ENCODE measurements at regions not wholly inside any gene's neighbourhood (a gene's known extent, or its start where the extent isn't known, plus 50 kb on each side); places are given as distances from the start of the nearest gene placed in this dataset.
A peak's percentile ranks its signal among the peaks of the same experiment; 100 is the strongest.

DNA sequence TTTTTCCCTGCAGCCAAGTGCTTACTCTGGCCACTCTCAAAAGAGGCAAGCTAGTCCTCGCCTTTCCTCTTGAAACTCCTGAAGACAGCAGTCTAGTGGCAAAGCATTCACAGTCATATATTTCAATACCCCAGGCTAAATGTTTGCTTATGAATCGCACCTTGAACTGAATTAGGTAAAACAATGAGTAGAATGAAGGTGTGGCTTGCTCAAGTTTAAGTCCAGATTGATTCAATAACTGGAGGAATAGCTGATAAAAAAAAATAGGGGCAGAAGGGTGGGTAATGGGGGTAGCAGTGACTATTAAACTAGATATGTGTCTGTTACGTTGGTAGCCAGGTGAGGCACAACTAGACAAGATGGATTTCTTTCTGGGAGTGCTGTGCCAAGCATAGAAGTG lies 88.2 kb upstream of the EPB41L3 start:
- FAIRE-seq: no peak

DNA sequence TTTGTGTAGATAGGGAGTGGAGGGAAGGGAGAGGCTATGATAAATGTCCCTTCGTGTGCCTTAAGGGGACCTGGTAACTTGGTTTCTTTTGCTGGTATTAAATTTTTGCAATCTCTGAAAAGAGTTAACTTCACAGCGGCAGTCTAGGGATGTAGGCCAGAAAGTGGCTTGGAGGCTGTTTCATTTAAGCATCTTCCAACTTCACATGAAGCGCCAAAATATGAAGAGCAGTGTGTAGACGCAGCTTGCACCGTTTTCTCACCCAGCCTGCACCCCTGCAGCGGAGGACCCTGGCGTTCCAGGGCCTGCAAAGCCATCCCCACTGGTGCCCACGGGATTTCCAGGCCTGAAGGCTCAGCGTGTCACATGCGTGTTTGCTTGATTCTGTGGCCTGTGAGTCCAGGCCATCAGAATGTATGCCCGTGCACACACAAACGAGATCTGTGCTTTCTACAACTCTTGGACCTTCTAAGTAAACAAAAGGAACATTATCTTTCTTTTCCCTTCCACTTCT lies 87.2 kb upstream of the EPB41L3 start:
- no peak for FAIRE-seq

DNA sequence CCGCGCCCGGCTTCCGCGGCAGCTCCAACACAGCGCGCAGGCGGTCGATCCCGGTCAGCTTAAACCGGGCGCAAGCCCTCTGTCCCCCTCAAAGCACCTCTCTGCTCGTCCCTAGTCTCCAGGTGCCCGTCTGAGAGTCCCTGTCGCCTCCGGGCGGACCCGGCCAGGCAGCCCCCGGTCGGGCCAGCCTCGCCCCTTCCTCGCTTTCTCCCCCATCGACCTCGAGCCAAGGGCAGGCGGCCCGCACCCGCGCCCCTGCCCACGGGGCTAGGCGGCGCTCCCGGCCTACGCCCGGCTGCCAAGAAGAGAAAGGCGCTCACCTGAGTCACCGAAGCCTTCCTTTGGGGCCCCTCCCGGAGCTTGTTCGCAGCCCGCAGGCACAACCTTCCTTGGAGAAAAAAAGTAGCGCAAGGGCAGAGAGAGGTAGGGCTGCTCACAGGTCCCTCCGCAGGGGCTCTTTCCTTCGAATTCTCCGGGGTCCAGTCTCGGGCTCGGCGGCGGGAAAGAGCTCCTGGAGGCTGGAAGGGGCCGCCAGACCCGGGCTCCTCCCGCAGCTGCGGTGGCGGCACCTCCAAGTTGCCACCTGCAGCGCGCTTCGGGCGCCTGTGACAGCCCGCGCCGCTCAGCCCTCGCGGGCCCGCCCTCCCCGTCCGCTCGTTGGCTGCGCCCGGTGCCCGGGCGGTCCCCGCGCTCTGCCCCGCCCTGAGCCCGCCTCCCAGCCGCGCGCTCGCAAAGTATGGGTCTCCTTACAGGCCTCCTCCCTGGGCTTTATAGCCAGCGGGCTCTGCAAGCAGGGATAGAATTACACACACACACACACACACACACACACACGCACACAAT lies 86.5 kb upstream of the EPB41L3 start:
- no peak for FAIRE-seq

DNA sequence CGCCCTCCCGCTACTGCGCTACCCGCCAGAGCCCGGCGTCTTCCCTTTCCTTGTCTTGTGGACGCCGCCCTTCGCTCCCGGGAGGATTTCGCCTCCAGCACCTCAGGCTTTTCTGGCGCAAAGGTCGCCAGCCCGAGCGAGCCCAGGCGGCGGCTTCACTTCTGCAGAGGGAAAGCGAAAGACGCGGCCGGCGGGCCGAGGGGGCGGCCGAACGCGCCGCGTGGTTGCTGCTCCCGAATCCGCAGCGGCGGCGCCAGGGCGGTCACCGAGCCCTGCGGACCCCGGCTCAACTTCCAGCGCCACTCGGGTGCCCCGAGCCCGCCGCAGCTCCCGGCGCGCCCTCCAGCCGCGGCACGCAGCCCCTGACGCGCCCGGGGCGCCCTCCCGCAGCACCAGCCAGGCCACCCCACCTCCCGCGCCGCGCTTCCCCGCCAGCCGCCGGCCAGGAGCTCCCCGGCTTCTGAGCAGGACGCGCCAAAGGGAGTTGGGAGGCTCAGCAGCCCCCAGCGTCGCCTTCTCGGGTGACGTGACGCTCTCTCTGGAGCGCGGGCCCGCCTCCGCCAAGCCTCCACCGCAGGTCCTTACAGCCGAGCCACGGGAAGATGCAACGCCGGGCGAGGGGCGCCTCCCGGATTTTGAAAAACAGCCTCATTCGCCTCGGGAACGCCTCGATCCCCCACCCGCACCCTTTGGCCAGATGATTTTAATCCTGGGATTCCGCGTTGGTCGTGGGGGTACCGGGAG lies 84.9 kb upstream of the EPB41L3 start:
- no peak for FAIRE-seq

DNA sequence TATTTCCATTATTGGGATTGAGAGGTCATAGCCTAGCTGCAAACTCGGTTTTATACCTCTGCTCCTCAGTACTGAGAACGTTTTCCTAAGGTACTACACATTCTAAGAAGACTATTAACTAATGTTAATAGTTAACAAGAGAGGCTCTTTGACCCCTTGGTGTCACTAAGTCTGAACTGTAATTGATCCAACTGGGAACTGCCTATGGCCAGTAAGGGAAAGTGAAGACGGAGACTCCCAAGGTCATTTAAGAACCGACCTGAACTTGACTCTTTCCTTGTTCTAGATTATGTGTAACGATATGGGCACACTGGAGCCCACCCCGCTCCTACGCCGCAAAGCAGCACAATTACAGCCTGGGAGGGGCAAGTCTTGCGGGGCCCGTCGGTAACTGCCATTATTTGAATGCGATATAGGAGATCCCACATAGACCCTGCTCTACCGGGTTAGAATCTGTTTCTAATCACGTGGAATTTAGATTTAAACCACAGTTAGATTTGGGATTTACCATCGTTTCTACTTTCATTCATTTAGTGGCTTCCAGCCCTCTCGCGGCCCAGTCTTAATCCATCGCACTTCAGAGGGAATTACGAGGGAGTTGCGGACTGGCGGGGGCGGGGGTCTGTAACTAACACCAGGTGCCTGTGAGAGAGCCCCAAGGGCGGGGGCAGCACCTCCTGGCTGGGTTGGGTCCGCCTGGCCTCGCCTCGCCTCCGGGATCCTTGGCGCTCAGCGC lies 84.1 kb upstream of the EPB41L3 start:
- no peak for FAIRE-seq

DNA sequence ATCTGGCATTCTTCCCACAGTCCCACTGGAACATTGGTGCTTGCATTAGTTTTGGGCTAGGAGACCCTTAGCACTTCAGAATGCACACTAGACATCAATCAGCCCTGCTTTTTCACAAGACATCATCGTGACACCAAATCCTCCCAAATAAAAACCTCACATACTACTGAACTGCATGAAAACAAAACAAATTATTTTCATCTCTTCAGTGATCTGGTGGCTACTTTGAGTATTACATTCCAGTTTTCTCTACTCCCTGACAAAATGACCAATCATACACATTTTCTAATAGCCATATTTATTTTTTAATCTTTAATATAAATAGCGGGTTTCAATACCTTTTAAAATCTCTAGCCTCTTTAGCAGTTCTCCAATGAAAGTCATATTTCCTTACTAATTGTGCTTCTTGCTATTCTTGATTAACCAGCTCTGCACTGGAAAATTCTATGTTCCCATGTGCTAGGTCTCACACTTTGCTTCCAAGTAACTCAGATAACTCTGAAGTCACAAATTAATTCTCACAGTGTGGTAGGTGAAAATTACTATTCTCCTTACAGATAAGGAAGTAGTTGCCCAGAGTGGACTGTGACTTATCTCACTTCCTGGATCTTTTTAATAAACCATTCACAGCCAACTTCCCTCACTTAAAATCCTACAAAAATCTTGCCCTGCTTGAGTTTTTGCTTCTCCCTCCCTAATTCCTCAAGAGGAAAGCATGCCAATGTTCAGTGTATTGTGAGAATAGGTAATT lies 82.5 kb upstream of the EPB41L3 start:
- no peak for FAIRE-seq

DNA sequence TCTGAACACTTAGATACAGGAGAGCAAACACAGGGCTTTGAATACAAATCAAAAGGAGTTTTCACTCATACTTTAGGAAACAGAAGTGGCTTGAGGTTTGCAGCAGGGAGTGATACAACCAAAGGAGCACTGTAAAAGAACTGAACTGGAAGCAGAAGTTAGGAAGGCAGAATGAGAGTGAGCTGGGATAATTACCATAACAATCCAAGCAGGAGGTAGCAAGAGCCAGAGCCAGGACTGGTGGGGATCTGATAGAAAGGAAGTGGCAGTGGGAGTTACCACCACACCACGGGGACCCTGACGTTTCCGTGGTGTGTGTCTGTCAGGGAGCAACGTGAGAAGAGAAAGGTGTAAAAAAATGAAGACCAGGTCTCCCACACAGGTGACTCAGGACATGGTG lies 81.3 kb upstream of the EPB41L3 start:
- FAIRE-seq: no peak

DNA sequence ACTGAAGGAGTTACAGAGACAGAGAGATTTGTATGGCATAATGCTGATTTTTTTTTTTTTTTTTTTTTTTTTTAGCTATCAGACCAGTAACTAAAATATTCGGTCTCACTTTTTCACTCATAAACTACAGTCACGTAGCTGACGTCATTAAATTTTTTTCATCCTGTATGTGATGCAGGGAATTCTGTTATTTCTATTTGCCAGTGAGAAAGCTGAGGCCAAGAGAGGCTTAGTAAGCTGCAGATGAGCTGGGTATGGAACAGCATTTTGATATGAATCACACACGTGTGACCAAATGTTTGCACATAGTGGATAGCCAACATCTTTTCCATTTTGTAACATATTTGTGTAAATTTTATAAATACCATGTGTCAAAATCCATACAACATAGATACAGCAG lies 79.1 kb upstream of the EPB41L3 start:
- no peak for FAIRE-seq

DNA sequence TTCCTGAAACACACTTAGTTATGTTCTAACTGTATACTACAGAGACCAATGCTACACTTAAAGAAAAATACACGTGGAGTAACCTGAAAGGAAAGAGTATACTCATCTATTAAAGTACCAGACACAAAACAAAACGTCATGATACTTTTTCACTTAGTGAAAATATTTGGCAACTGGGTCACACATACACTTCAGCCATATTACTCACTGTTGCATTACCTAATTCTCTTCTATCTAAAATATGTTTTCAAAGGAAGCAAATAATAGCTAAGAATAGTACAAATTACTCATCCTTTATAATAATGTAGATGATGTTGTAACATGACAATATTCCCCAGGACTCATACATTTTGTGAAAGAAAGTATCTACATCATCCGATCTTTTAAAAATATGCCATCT lies 76.5 kb upstream of the EPB41L3 start:
- no peak for FAIRE-seq

DNA sequence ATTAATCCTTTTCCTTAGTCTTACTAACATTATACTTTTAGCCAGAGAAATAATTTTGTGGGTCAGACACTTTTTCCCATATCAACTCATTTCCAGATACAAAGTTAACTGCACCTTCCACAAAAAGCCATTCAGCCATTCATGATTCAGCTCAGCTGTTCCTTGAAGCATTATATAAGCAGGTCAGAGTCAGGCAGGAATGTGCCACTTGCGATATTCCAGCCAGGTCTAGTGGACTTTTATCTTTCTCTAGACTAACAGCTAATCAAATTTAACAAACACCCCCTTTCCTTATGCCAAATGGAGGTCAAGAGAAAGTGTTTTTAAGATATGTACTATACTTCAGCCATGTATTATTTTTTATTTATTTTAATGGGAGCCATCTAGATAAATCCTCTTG lies 75.6 kb upstream of the EPB41L3 start:
- peak; percentile 68 for FAIRE-seq

DNA sequence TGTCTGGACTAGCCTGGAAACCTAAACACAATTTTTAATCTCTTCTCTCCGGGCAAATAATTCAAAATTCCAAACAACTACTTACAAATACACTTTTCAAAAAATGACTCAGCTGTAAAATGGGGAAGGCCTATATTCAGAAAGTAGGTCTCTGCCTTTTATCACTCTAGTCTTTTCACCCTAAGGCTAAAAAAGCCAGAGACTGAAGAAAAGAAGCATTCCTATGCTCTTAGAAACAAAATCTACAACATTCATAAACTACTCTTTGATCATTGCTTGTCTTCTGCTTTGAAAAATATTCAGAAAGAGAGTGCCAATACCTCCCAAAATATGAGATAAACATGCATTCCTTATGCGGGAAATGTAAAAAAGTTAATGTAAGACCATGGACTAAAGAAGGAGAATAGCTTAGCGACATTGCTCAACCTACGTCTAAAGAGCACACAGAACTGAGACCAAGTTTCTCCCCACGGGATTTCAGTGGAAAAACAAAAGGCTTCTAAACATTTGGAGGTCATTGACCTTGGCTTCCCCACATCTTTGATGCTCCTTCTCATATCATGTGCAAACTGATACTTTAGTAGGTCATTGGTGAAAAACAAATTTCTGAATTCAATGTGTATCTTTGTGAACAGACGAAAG lies 74.4 kb upstream of the EPB41L3 start:
- FAIRE-seq: no peak

DNA sequence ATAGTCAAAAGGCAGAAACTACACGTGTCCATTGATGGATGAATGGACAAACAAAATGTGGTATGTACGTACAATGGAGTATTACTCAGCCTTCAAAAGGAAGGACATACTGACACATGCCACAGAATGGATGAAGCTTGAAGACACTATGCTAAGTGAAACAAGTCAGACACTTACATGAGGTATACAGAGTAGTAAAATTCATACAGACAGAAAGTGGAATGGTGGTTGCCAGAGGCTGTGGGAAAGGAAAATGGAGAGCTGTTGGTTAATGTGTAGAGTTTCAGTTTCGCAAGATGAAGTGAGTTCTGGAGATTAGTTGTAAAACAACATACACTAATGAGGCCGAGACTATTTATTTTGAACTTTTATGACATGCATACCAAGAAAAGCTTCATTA lies 67.4 kb upstream of the EPB41L3 start:
- no peak for FAIRE-seq

DNA sequence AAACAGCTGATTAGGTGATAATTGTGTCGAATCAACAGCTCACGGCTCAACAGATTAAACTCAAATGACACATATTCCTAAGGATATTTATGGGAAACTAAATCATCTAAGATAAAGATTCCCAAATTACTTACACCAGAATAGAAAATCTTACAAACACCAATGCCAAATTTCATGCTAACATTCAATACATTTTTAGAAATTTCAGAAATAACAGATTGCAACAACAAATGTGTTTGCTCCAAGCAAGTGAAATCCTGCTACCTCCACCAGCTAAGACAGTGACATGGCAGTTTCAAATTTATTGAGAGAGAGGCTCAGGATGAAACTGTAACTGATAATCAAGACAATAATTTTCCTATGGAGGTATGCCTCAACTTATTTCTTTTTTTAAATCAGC lies 65.0 kb upstream of the EPB41L3 start:
- FAIRE-seq: no peak

DNA sequence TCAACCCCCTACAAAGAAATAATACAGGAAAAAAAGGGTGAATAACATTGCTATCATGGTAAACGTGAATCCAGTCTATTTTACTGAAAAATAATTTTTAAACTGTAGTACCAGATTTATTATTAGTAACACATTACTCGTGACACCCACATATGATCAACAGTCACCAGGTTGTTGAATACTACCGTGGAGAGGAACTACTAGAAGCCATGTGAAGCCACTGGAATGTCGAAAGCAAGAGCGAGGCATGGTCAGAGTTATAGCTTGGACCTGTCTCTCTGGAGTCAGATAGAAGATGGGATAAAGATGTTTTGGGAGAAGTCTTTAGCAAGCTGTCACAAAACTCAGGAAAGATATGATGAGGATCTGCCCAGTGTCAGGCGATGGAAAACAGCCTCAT lies 63.2 kb upstream of the EPB41L3 start:
- no peak for FAIRE-seq

DNA sequence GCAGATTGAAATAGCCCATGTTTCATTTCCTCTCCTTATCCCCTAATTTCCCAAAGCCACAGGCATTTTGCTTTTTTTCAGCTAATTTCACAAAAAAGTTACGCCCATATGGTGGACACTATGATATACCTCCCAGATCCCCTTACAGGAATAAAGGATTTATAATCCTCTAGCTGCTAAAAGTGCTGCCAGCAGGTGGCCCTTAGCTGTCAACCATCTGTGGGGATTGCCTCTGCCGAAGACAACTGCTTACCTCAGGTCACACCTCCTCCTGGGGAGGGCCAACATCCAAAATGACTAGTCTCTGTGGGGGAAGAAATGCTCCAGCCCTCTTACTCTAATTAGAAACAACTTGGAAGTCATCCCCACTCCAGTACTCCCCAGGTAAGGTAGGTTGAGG lies 61.0 kb upstream of the EPB41L3 start:
- FAIRE-seq: no peak

DNA sequence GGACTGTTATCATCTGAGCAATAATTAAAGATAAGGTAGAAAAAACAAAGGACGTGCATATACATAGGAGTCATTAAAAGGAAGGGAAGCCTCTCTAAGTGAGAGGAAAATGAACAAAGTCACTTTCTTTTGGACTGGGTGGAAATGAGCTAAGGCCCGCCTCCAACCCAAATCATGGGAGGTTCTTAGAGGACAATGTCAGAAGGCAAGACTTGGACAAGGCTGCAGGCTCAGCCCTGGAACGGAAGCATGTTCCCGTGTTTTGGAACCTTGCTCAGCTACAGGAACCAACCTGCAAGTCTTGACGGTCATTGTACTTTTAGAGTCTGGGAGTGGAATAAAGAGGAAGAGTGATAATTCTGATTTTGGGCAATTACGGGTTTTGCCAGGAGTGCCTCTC lies 59.4 kb upstream of the EPB41L3 start:
- no peak for FAIRE-seq

DNA sequence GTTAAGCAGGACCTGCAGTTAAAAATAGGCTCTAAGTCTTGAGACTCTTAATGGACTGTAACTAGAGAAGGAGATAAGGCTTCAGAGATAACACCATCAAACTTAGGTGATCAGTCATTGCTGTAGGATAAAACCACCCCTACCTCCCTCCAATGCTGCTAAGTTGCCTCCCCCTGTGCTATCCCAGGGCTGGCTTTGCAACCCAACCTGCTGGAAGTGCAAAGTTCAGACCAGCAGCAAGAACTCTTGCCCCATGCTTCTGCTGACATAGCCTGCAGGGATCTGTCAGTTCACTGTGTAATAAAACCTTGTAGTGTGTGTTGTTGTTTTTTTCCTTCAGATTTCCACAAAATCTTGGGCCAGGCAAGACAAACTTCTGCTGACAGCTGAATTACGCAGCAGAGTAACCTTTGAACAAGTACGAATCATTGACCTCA lies 57.4 kb upstream of the EPB41L3 start:
- FAIRE-seq: no peak

DNA sequence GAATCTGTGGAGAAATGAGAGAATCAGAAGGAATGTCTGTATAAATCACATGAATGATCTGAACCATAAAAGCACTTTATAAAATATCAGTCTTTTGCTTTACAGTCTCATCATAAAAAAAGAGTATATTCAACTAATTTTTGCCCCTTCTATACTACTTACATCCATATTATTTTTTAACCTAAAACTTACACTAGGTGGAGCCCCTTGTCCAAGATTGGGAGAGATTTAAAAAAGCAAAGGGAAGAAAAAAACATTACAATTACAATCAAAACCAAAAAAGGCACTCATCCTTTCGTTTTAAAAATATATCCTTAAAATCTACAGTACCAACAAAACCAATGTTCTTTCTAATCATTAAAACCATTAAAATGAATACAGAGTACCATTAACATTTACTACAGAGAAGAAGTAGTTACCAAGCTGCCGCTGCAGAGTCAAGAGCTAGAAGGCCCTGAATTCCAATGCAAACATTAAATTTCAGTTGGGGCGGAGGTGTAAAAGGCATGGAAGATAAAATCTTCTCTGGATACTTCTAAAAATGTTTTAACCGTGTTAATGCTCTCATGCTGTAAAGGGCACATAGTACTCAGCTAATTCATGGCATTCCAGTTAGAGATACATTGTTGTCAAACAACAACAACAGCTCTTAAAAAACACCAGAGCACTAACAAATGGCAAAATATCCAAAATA lies 56.7 kb upstream of the EPB41L3 start:
- peak; percentile 98 for FAIRE-seq

DNA sequence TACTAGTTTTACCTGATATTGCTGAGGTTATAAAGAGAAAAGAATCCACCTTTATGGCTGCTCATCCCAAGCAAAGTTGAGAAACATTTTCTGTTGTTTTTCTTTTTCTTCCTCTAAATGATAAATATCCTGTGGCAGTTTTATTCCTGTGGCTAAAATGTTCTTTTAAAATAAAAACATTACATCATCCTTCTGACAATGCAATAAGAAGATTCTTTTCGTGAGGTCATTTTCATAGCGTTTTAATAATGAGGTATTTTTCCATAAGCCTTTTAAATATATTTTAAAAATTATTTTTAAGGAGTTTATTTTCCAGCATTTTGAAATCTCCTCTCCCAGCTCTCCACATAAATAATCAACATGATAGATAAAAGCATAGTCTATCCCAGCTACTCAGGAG lies 52.8 kb upstream of the EPB41L3 start:
- FAIRE-seq: no peak
